NCI-H1436 treated with DMSO at 0.1 percent for 48 hours (cell line): ENCODE measurements at regions not wholly inside any gene's neighbourhood (a gene's known extent, or its start where the extent isn't known, plus 50 kb on each side); places are given as distances from the start of the nearest gene placed in this dataset.
A peak's percentile ranks its signal among the peaks of the same experiment; 100 is the strongest.
"Not testable (repeated sequence)": the region's sequence is repeated elsewhere in the genome, so short reads cannot be mapped to it uniquely, and the experiment has no call there.

ENCODE experiments used
- DNase-seq: peaks from one replicate; lab custom pipeline; 2025; lab: John Stamatoyannopoulos, UW

DNA sequence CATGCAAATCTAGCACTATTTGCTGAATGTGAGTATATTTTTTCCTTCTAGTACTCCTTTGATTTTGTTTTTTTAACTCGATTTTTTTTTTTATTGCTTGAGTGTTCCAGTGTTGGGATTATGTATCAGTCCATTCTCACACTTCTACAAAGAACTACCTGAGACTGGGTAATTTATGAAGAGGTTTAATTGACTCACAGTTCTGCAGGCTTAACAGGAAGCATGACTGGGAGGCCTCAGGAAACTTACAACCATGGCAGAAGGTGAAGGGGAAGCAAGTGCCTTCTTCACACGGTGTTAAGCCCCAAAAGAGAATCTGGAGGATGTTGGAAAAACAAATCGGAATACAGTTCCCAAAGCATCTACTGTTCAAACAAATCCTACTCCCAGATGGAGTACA, 69.1 kb downstream of the ZNF518B start:
- not testable (repeated sequence) for DNase-seq

- no peak for DNase-seq
Measured at GRCh38 chr4:10385994-10386394, 71.2 kb downstream of the ZNF518B start.

DNA sequence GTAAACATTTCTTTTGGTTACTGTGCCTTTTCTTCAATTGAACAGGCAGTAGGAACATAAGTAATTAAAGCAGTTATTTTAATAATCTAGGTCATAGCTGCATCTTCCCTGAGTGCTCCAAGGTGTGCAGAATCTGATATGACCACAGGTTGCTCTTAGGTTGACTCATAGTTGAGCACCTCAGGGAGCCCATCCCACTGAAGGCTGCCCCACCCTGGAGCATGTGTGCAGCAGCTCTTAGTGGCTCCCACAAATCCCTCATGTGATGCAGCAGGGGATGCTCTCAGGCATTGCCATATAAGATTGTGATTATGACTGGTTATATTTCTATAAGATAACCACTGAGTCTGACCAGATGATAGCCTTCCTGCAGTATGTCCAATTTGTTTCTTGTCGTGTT, 72.3 kb downstream of the ZNF518B start:
- no peak for DNase-seq

- DNase-seq = no peak
Measured at GRCh38 chr4:10383417-10383816, 73.8 kb downstream of the ZNF518B start.

DNA sequence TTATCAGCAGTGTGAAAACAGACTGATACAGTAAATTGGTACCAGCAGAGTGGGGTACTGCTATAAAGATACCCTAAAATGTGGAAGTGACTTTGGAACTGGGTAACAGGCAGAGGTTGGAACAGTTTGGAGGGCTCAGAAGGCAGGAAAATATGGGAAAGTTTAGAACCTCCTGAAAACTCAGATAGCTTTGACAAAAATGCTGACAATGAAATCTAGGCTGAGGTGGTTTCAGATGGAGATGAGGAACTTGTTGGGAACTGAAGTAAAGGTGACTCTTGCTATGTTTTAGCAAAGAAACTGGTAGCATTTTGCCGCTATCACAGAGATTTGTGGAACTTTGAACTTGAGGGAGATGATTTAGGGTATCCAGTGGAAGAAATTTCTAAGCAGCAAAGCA, 75.1 kb downstream of the ZNF518B start:
- DNase-seq = not testable (repeated sequence)

DNA sequence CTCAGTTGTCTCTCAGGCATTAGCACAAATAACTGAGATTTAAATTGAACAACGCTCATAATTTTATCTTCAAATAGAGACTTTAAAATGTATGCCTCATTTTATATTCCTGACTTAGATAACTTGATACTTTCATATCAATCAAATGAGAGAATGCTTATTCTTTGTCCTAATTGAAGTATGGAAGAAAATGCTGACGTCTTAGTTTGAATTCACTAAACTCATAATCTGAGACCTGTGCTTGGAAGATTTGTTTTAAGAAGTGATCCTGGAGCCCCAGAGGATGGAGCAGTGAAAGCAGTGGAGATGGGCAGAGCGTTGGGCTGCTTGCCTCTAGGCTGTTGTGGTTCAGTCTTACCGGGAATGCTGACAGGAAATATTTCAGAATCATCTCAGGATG, 76.1 kb downstream of the ZNF518B start:
- DNase-seq = no peak

GRCh38 chr4:10380735-10381134, 76.5 kb downstream of the ZNF518B start:
- no peak for DNase-seq

DNA sequence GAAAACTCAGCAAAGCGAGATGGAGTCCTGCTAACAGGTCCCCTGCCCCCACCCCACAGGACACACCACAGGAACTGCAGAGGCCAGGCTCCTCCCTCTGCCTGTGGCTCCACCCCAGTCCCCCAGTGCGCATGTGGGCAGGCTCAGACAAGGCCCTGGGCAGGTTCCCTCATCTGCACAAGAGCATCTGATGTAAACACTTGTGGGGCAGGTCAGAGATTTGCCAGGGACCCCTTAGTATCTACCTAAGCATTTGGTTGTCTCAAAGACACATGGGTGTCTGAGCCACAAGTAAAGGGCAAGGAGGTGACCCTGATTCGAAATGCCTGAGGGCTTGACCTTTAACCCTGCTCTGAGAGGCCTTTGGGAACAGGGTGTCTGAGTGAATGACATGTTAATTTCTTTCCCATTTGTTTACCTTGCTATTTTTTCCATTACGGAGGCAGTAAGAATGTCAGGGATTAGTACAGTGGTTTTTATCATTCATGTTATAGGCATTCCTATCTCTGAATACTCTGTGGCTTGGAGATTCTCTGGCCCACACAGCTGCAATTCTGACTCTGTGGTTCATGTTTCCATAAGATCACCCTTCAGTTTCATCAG, 85.3 kb downstream of the ZNF518B start:
- DNase-seq = no peak

GRCh38 chr4:10371121-10371520, 86.1 kb downstream of the ZNF518B start:
- DNase-seq = no peak

DNA sequence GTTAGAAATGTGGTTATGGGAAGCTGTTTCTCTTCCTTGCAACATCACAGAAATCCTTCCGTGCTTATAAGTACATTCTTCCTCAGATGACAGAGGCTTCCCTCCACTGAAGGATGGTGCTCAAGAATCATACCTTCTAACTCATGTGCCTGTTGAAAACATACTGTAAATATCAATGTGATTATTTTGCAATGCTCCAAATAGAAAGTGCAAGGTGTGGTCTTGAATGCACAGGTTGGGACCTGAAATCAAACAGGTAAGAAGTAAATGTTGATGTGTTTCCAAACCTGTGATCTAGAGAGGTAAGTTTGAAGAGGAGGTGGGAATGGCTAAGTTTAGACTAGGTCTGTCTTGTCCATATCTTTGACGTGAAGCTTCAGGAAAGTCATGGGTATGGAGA, 87.7 kb downstream of the ZNF518B start:
- DNase-seq = no peak

DNA sequence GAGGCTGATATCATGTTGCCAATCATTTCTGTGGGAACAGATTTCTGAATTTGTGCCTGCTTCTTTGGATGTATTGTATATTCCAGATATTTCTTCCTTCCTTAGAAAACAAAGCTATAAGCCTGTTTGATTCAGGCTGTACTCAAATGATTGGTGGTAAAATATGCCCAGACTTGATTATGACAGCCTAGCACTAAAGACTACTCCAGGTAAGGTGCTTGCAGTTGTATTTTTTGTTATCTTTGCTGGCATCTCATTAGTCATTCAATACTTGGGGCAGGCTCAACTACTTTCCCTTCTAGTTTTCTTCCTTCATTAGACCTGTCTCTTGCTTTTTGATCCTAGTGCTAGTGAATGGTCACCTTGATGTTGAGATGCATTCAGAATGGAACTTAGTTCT, 90.6 kb downstream of the ZNF518B start:
- no peak for DNase-seq

DNA sequence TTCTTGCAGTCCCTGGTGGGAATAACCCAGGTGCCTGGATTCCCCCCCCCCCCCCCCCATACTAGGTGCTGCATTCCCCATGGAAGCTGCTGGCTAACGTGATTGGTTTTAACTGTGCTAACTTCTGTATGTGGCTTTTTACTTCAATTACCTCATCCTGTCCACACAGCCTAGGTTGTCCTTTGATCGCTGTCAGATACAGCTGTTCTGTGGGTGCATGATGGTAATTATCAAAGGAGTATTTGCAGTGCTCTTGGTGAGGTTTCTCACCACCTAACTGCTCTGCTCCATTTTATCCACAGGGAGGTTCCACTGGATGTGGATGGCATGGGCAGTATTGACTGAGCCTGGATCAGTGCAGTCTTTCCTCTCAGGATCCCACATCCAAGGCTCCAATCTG, 93.0 kb downstream of the ZNF518B start:
- DNase-seq = no peak

DNA sequence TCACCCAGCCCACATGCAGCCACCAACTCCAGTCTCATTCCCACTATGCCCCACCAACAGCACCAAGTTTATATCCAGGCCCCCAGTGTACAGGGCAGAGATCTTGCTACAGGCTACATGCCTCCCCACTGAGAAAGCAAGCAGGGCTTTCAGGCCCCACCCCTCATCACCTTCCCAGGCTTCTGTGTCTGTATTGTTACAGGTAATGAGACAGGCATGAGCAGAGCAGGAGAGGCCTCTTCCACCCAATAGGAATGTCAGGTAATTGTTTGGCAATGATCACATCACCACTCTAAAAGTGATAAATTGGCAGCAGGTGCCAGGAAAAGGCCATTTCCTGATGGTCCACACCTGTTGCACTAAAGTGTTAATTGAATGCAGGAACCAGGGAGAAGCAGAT, 102.5 kb downstream of the ZNF518B start:
- DNase-seq = peak; percentile 19

DNA sequence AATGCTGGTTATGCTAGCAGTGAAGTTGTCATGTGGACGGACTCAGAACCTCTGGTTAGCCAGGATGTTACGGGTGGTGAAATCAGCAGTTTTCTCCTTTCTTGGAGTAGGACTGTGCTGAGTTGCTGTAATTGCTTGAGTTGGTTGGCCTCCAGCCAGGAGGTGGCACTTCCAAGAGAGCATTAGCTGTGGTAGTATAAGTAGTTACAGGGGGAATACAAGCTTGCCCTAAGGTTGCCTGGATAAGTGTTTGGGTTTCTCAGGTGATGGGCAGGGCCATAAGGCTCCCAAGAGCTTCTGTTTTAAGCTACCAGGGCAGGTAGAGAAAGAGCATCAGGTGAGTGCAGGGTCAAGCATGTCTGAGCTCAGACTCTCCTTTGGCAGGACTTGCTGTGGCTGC, 103.0 kb downstream of the ZNF518B start:
- no peak for DNase-seq

GRCh38 chr4:10353110-10353509, 104.1 kb downstream of the ZNF518B start:
- no peak for DNase-seq

DNA sequence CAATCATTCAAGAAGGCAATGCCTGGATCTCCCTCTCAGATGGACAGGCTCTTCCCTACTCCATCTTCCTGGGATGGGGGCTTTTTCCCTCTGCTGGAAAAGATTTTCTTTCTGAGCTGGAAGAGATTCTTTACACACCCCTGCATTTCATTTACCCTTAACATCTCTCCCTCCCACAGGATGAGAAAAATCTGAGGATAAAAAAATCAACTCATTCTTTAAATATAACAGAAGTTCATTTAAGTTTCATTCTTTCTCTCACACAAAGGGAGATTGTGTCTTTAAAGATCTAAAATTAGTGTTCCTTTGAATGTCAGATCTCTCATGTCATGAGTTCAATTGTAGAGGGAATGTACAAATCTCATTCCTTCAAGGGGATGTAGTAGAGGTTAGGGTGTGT, 109.0 kb downstream of the ZNF518B start:
- no peak for DNase-seq

DNA sequence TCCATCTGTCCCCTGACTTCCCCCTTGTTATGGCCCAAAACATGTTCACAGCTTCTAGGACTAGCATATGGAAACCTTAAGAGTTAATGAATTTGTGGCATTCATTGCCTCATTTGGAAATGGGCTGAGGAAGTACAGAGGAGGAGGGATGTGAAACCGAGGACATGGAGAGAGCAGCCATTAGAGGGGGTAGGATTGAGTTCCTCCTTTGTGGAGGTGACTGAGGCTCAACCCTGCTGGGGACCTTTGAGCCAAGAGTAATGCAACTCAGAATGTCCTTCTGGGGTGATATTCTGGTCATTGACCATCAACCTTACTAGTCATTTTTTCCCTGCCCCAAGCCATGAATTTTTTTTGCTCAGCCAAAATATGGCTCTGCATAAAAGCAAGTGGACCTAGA, 109.4 kb downstream of the ZNF518B start:
- DNase-seq = no peak

- DNase-seq = no peak
Measured at GRCh38 chr4:10347281-10347795, 109.9 kb downstream of the ZNF518B start.

DNA sequence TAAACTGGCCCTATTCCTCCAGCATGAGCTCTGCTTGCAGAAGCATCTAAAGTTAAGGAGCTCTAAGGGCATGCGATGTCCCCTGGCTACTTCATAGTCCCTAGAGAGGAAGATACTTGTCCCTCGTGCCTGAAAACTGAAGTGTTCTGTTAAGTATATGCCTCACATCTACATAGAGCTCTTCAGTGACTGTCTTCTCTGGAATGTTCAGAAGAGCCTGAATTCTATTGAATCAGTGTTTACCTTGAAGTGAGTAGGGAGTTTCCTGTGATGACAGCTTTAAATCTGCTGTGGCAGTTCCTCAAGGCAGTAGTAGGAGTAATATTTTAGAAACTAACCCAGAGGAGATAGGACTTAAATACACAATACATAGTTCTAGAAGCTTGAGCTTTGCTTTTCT, 111.2 kb downstream of the ZNF518B start:
- DNase-seq = no peak

DNA sequence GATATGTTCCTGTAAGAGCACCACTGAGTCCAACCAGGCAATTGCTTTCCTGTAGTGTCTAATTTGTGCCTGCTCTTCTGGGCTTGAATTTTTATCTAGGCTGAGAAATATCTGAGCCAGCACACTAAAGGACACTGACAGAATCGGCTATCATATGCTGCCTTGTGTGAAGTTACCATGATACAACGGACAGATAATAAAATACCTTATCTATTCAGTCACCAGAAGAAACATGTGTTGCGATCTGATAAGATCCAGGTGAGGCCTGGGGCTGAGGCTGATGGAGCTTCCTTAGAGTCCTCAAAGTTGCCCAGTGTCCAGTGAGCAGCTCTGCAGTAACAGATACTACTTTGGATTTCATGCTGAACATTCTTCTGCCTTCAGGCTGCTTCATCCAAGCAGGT, 111.8 kb downstream of the ZNF518B start:
- DNase-seq = no peak

DNA sequence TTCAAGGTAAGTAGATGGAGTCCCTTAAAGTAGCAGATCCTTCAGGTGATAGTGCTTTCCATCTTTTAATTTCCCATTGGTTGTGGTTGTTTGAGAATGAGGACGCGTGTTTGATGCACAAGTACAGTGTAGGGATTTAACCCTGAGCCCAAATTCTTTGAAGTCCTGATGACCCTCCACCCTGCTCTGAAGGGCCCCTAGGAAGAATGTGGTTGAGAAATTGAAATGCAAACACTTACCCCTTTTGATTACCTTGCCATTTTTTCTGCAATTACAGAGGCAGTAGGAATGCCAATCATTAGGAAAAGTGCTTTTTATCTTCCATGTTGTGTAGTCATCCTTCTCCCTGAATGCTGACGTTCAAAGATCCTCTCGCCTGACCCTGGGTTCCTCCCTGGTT, 112.4 kb downstream of the ZNF518B start:
- no peak for DNase-seq

DNA sequence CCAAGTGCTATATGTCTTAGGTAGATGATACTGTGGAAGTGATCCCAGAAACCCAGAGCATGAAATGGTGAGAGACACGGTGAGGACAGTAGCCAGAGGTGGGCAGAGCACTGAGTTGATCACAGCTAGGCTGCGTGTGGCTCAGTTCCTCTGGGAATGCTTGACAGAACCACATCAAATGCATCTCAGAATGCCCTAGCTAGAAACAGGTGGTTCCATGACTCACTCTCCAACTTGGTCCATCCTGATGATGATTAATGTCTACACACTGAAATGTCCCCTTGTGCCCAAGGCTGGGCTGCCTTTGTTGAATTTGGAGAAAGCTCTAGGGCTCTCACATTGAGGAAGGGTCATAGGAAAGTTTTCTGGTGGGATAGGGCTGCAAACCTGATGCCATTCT, 113.6 kb downstream of the ZNF518B start:
- no peak for DNase-seq

- DNase-seq = no peak
Measured at GRCh38 chr4:10342866-10343265, 114.4 kb downstream of the ZNF518B start.

GRCh38 chr4:10336471-10336870, 120.8 kb downstream of the ZNF518B start:
- no peak for DNase-seq

GRCh38 chr4:10335050-10335449, 122.2 kb downstream of the ZNF518B start:
- no peak for DNase-seq
